IMR-90 (cell line): ENCODE measurements at regions not wholly inside any gene's neighbourhood (a gene's known extent, or its start where the extent isn't known, plus 50 kb on each side); places are given as distances from the start of the nearest gene placed in this dataset.

Experiments used
- ATAC-seq: fragments of 200-7000 bp; cut with Tn5 transposase; 2 replicates; pipeline ENCODE4 v1.9.1; 2020; ENCODE audit warnings: low read depth, mild to moderate bottlenecking, moderate library complexity
- BruUV-seq: library from RNA; stranded (reverse); fragments of 400-500 nt; replicated peaks from 2 replicates; lab custom pipeline; 2021; lab: Mats Ljungman, UMichigan
- CTCF ChIA-PET: fragments of 300-600 bp; formaldehyde crosslinking; extraction: SDS; loops from one replicate; lab custom pipeline; 2021; ENCODE audit warnings: antibody characterized with exemption; lab: Yijun Ruan, JAX
- POLR2A ChIA-PET: fragments of 300-600 bp; sonication (Branson Sonifier 250); formaldehyde crosslinking; loops from one replicate; lab custom pipeline; 2022; ENCODE audit warnings: antibody characterized with exemption; ENCODE audit not compliant: unreplicated experiment; lab: Charles Lee
- DNase-seq: peaks from one replicate; pipeline ENCODE4 v3.0.0; 2013
- H2AFZ ChIP-seq: replicated peaks from 2 replicates; pipeline ENCODE3; 2013; ENCODE audit warnings: low read length, mild to moderate bottlenecking; ENCODE audit not compliant: poor library complexity
- H2AK5ac ChIP-seq: 2 replicates; pipeline ENCODE4 v1.6.1; 2013; ENCODE audit warnings: low read depth, low read length, inconsistent platforms
- H2AK9ac ChIP-seq: replicated peaks from 2 replicates; pipeline ENCODE3; 2013; ENCODE audit warnings: mild to moderate bottlenecking, low read depth, low read length, moderate library complexity; ENCODE audit not compliant: poor library complexity
- H2BK120ac ChIP-seq: 2 replicates; pipeline ENCODE4 v1.6.1; 2013; ENCODE audit warnings: low read depth, low read length, inconsistent platforms
- H2BK15ac ChIP-seq: 3 replicates; pipeline ENCODE4 v1.6.1; 2013; ENCODE audit warnings: low read depth, low read length, inconsistent platforms
- H2BK20ac ChIP-seq: 2 replicates; pipeline ENCODE4 v1.6.1; 2013; ENCODE audit warnings: low read depth, mild to moderate bottlenecking, inconsistent platforms, low read length, moderate library complexity
- H2BK5ac ChIP-seq: 2 replicates; pipeline ENCODE4 v1.6.1; 2013; ENCODE audit warnings: mild to moderate bottlenecking, low read depth, low read length, inconsistent platforms; ENCODE audit not compliant: poor library complexity, severe bottlenecking
- H3K14ac ChIP-seq: replicated peaks from 2 replicates; pipeline ENCODE4 v1.6.1; 2013; ENCODE audit warnings: low read depth, low read length, inconsistent platforms
- H3K18ac ChIP-seq: 2 replicates; pipeline ENCODE4 v1.6.1; 2013; ENCODE audit warnings: low read depth, low read length, control low read depth
- H3K23ac ChIP-seq: 2 replicates; pipeline ENCODE4 v1.6.1; 2013; ENCODE audit warnings: low read depth, low read length, inconsistent platforms
- H3K27ac ChIP-seq: 2 replicates; pipeline ENCODE4 v1.5.1; 2013; ENCODE audit warnings: mild to moderate bottlenecking, control low read depth, low read length; ENCODE audit not compliant: insufficient read depth
- H3K27me3 ChIP-seq: 2 replicates; pipeline ENCODE4 v1.6.1; 2013; ENCODE audit warnings: low read length; ENCODE audit not compliant: control insufficient read depth, insufficient read depth
- H3K36me3 ChIP-seq: 2 replicates; pipeline ENCODE4 v1.6.1; 2013; ENCODE audit warnings: low read length, mixed read lengths; ENCODE audit not compliant: control insufficient read depth, insufficient read depth
- H3K4ac ChIP-seq: 2 replicates; pipeline ENCODE4 v1.6.1; 2013; ENCODE audit warnings: low read depth, low read length, inconsistent platforms
- H3K4me1 ChIP-seq: 2 replicates; pipeline ENCODE4 v1.6.1; 2013; ENCODE audit warnings: low read length, mixed read lengths; ENCODE audit not compliant: control insufficient read depth, insufficient read depth
- H3K4me2 ChIP-seq: 2 replicates; pipeline ENCODE4 v1.6.1; 2013; ENCODE audit warnings: low read depth, mild to moderate bottlenecking, control low read depth, low read length, moderate library complexity
- H3K4me3 ChIP-seq: 2 replicates; pipeline ENCODE4 v1.5.1; 2013; ENCODE audit warnings: low read depth, mild to moderate bottlenecking, control low read depth, low read length, moderate library complexity; ENCODE audit not compliant: insufficient read depth
- H3K56ac ChIP-seq: 2 replicates; pipeline ENCODE4 v1.6.1; 2013; ENCODE audit warnings: low read length, inconsistent platforms; ENCODE audit not compliant: insufficient read depth; ENCODE audit errors: extremely low read depth
- H3K79me1 ChIP-seq, 2 experiments: 2 replicates each; pipeline ENCODE4 v1.6.1; 2013; ENCODE audit warnings: low read length in 2 of 2, inconsistent platforms in 1 of 2, low read depth in 1 of 2
- H3K9ac ChIP-seq: 2 replicates; pipeline ENCODE4 v1.6.1; 2013; ENCODE audit warnings: low read depth, low read length, control low read depth
- H3K9me1 ChIP-seq: 2 replicates; pipeline ENCODE4 v1.6.1; 2013; ENCODE audit warnings: low read length, inconsistent platforms; ENCODE audit not compliant: insufficient read depth
- H3K9me3 ChIP-seq: 2 replicates; pipeline ENCODE4 v1.6.1; 2013; ENCODE audit warnings: low read length; ENCODE audit not compliant: control insufficient read depth, insufficient read depth
- H4K20me1 ChIP-seq: 2 replicates; pipeline ENCODE4 v1.6.1; 2013; ENCODE audit warnings: low read length, inconsistent platforms; ENCODE audit not compliant: insufficient read depth
- H4K5ac ChIP-seq: 2 replicates; pipeline ENCODE4 v1.6.1; 2013; ENCODE audit warnings: mild to moderate bottlenecking, low read depth, low read length, control low read depth
- H4K8ac ChIP-seq, 2 experiments: 2 replicates each; pipeline ENCODE4 v1.6.1; 2013; ENCODE audit warnings: low read depth in 2 of 2, low read length in 2 of 2, control low read depth in 1 of 2, inconsistent platforms in 1 of 2
- H4K91ac ChIP-seq: 2 replicates; pipeline ENCODE4 v1.6.1; 2013; ENCODE audit warnings: low read depth, low read length, inconsistent platforms; ENCODE audit not compliant: insufficient read depth
- BHLHE40 ChIP-seq: fragments of 150-350 bp; IDR thresholded peaks from 2 replicates; pipeline ENCODE4 v1.6.1; 2016; ENCODE audit warnings: mild to moderate bottlenecking, low read depth, low read length
- CEBPB ChIP-seq: IDR thresholded peaks from 2 replicates; pipeline ENCODE4 v1.6.1; 2012; ENCODE audit warnings: low read depth, low read length, improper control_type of control experiment
- CHD1 ChIP-seq: IDR thresholded peaks from 2 replicates; pipeline ENCODE4 v1.6.1; 2012; ENCODE audit warnings: low read depth, low read length, improper control_type of control experiment
- CTCF ChIP-seq: conservative IDR thresholded peaks from 2 replicates; pipeline ENCODE4 v1.5.1; 2012; ENCODE audit warnings: mild to moderate bottlenecking, low read depth, low read length, improper control_type of control experiment
- ELK1 ChIP-seq: fragments of 150-350 bp; IDR thresholded peaks from 2 replicates; pipeline ENCODE4 v1.6.1; 2016; ENCODE audit warnings: low read depth, mild to moderate bottlenecking, low read length, moderate library complexity, borderline replicate concordance
- FOS ChIP-seq: fragments of 150-350 bp; IDR thresholded peaks from 2 replicates; pipeline ENCODE4 v1.6.1; 2016; ENCODE audit warnings: low read depth, low read length
- MAZ ChIP-seq: IDR thresholded peaks from 2 replicates; pipeline ENCODE4 v1.6.1; 2012; ENCODE audit warnings: low read depth, mild to moderate bottlenecking, low read length, improper control_type of control experiment, moderate library complexity, borderline replicate concordance
- MXI1 ChIP-seq: IDR thresholded peaks from 2 replicates; pipeline ENCODE4 v1.6.1; 2012; ENCODE audit warnings: low read depth, mild to moderate bottlenecking, low read length, moderate library complexity, borderline replicate concordance
- NFE2L2 ChIP-seq: fragments of 150-350 bp; IDR thresholded peaks from 2 replicates; pipeline ENCODE4 v1.6.1; 2016; ENCODE audit warnings: low read depth, mild to moderate bottlenecking, low read length
- POLR2A ChIP-seq: IDR thresholded peaks from 2 replicates; pipeline ENCODE4 v1.6.1; 2012; ENCODE audit warnings: mild to moderate bottlenecking, low read depth, low read length
- RAD21 ChIP-seq: IDR thresholded peaks from 2 replicates; pipeline ENCODE4 v1.6.1; 2012; ENCODE audit warnings: low read length, improper control_type of control experiment
- RCOR1 ChIP-seq: IDR thresholded peaks from 2 replicates; pipeline ENCODE4 v1.6.1; 2012; ENCODE audit warnings: mild to moderate bottlenecking, low read length, improper control_type of control experiment; ENCODE audit not compliant: insufficient replicate concordance
- RFX5 ChIP-seq: IDR thresholded peaks from 2 replicates; pipeline ENCODE4 v1.8.0; 2012; ENCODE audit warnings: low read depth, mild to moderate bottlenecking, low read length, moderate library complexity
- SMC3 ChIP-seq: fragments of 150-350 bp; IDR thresholded peaks from 2 replicates; pipeline ENCODE4 v1.6.1; 2016; ENCODE audit warnings: low read depth, mild to moderate bottlenecking, antibody characterized with exemption, low read length, moderate library complexity
- USF2 ChIP-seq: fragments of 150-350 bp; IDR thresholded peaks from 2 replicates; pipeline ENCODE4 v1.6.1; 2017; ENCODE audit warnings: mild to moderate bottlenecking, antibody characterized with exemption, low read length, low read depth
- dilution Hi-C: fragments of 300-500 bp; cut with HindIII; formaldehyde crosslinking; loops from one replicate; pipeline ENCODE4 v1.14.3; 2018; ENCODE audit warnings: low sequenced_read_pairs; ENCODE audit not compliant: unreplicated experiment
- in situ Hi-C: fragments of 300-500 bp; cut with MboI; formaldehyde crosslinking; loops from 3 replicates; pipeline ENCODE4 v1.14.3; 2019; ENCODE audit warnings: low sequenced_read_pairs, inconsistent platforms, mixed read lengths
- intact Hi-C: fragments of 100-400 bp; cut with micrococcal nuclease; formaldehyde crosslinking; loops from 2 replicates; pipeline ENCODE4 v1.10.0; 2022

GRCh38 chr3:95334461-95334860 lies 1271.6 kb downstream of the NSUN3 start:
- POLR2A ChIA-PET, result no interaction called here
- dilution Hi-C loops, result no loop called here
- H3K14ac ChIP-seq, result no peak overlapping the region
- peaks cover 8% of the 10 kb centered on the region for H3K9me3 ChIP-seq
- no peak overlapping the region for H2AK9ac ChIP-seq
- H2AK5ac ChIP-seq, result no peak overlapping the region
- H3K27ac ChIP-seq, result no peak overlapping the region
- H3K9ac ChIP-seq, result no peak overlapping the region
- no peak for TF ChIP-seq POLR2A
- no peak for TF ChIP-seq MXI1
- TF ChIP-seq RCOR1, result no peak
- no peak for TF ChIP-seq ELK1
- no peak for TF ChIP-seq NFE2L2
- no peak for TF ChIP-seq CHD1
- TF ChIP-seq FOS, result no peak
- no peak for TF ChIP-seq CTCF
- TF ChIP-seq RAD21, result no peak
- TF ChIP-seq BHLHE40, result no peak
- TF ChIP-seq SMC3, result no peak
- no peak for TF ChIP-seq CEBPB
- TF ChIP-seq MAZ, result no peak
- no peak for TF ChIP-seq RFX5
- TF ChIP-seq USF2, result no peak
- ATAC-seq, result no peak
- in situ Hi-C loops, result no loop called here
- H3K27me3 ChIP-seq, result no peaks in the 10 kb centered on the region
- no peak overlapping the region for H4K8ac ChIP-seq
- H2BK15ac ChIP-seq, result no peak overlapping the region
- H4K20me1 ChIP-seq, result no peaks in the 10 kb centered on the region
- H3K9me1 ChIP-seq, result no peaks in the 10 kb centered on the region
- no peak overlapping the region for H2BK5ac ChIP-seq
- H3K4ac ChIP-seq, result no peak overlapping the region
- H3K4me1 ChIP-seq, result no peaks in the 10 kb centered on the region
- intact Hi-C loops, result no loop called here
- CTCF ChIA-PET, result no interaction called here
- H4K5ac ChIP-seq, result no peak overlapping the region
- H3K4me3 ChIP-seq, result no peak overlapping the region
- H4K91ac ChIP-seq, result no peak overlapping the region
- H3K23ac ChIP-seq, result no peak overlapping the region
- H2BK20ac ChIP-seq, result no peak overlapping the region
- no peak overlapping the region for H3K18ac ChIP-seq
- no peak overlapping the region for H3K4me2 ChIP-seq
- DNase-seq, result no peak
- no peak overlapping the region for H2BK120ac ChIP-seq
- H3K79me1 ChIP-seq, result no peaks in the 10 kb centered on the region
- H3K56ac ChIP-seq, result no peak overlapping the region
- no peak overlapping the region for H2AFZ ChIP-seq
- H3K36me3 ChIP-seq, result no peaks in the 10 kb centered on the region
- no TSS peak for BruUV-seq
